ENCODE measurements at regions not wholly inside any gene's neighbourhood (a gene's known extent, or its start where the extent isn't known, plus 50 kb on each side); places are given as distances from the start of the nearest gene placed in this dataset.

GRCh38 chr5:2802693-2803365 lies 51.4 kb upstream of the IRX2 start:
- no peak for DNase-seq (ENCODE audit: low read depth)

GRCh38 chr5:2801577-2802525 lies 50.4 kb upstream of the IRX2 start:
- DNase-seq (ENCODE audit: low read depth), result no peak
